ENCODE measurements at regions not wholly inside any gene's neighbourhood (a gene's known extent, or its start where the extent isn't known, plus 50 kb on each side); places are given as distances from the start of the nearest gene placed in this dataset.

GRCh38 chr6:121616406-121616805, 181.0 kb downstream of the GJA1 start:
- Histone ChIP-seq H2BK5ac (ENCODE audit: insufficient read length, low read length) (no peak overlapping the region), H3K9ac (ENCODE audit: extremely low read depth, insufficient read length, low read length) (no peak overlapping the region), H3K18ac (ENCODE audit: insufficient read length, low read depth, low read length) (no peak overlapping the region), H3K9me3 (ENCODE audit: control insufficient read depth, low read depth, low read length) (no peaks in the 10 kb centered on the region), H3K56ac (ENCODE audit: insufficient read length, low read depth, low read length) (no peak overlapping the region), H3K27ac (ENCODE audit: insufficient read length, low read depth, low read length) (no peak overlapping the region), H3K23ac (ENCODE audit: insufficient read length, low read depth, low read length) (no peak overlapping the region), H3K4me2 (ENCODE audit: insufficient read depth, insufficient read length, low read length) (no peak overlapping the region), H2BK20ac (ENCODE audit: low read depth, low read length, poor library complexity, severe bottlenecking) (no peak overlapping the region), H3K79me2 (ENCODE audit: insufficient read depth, low read length) (no peaks in the 10 kb centered on the region), H3K4ac (ENCODE audit: low read depth, low read length) (no peak overlapping the region), H3K14ac (ENCODE audit: insufficient read depth, low read length) (no peak overlapping the region), H2AK5ac (ENCODE audit: insufficient read length, low read length) (no peak overlapping the region), H3K4me1 (ENCODE audit: insufficient read depth, low read length) (peaks cover 3% of the 10 kb centered on the region; the same call in 1 of the 2 replicates), H3K23me2 (ENCODE audit: insufficient read length, low read depth, low read length, poor library complexity, severe bottlenecking) (no peaks in the 10 kb centered on the region), H4K91ac (ENCODE audit: insufficient read length, low read depth, low read length) (no peak overlapping the region), H2BK15ac (ENCODE audit: low read depth, low read length) (no peak overlapping the region), H4K20me1 (ENCODE audit: control insufficient read depth, insufficient read depth, insufficient read length) (no peaks in the 10 kb centered on the region), H3K27me3 (ENCODE audit: insufficient read depth, low read length) (no peaks in the 10 kb centered on the region), H3K79me1 (ENCODE audit: insufficient read depth, low read depth, low read length, poor library complexity, severe bottlenecking) (no peaks in the 10 kb centered on the region), H4K8ac (replicated peaks; ENCODE audit: insufficient read length, low read depth, low read length) (no peak overlapping the region), H3T11ph (ENCODE audit: low read length) (no peak overlapping the region), H2BK120ac (ENCODE audit: low read depth, low read length, poor library complexity, severe bottlenecking) (no peak overlapping the region), H2BK12ac (ENCODE audit: insufficient read length, low read depth, low read length) (no peak overlapping the region), H4K5ac (ENCODE audit: insufficient read length, low read depth, low read length) (no peak overlapping the region), H2AFZ (ENCODE audit: low read length) (no peak overlapping the region)
- no CpG with 5 or more reads among the region's 3 CpGs for WGBS (ENCODE audit: extremely low coverage, insufficient read length, low lambda C conversion rate)
- H3K27ac Mint-ChIP-seq, result no peak overlapping the region
- TF ChIP-seq CTCF (conservative IDR thresholded peaks at IDR 0.05), result no peak
- peaks cover 0 to 3% of the 10 kb centered on the region in 2 experiments; a peak in 1 of 5 replicates for H3K9me3 Mint-ChIP-seq
- DNase-seq, result no peak
- no peak overlapping the region for H3K4me3 Mint-ChIP-seq
- no peaks in the 10 kb centered on the region; a peak in 1 of 7 replicates for H3K36me3 Mint-ChIP-seq (ENCODE audit: insufficient read depth in 1 of 3, low read depth in 3 of 3)
- H3K27me3 Mint-ChIP-seq (ENCODE audit: low read depth), result no peaks in the 10 kb centered on the region; the same call in 1 of the 2 replicates
- H3K4me1 Mint-ChIP-seq, result peaks cover 28 to 44% of the 10 kb centered on the region in 2 experiments

All from H9 (cell line).